Peyer's patch (tissue), 4 donors: ENCODE measurements at regions not wholly inside any gene's neighbourhood (a gene's known extent, or its start where the extent isn't known, plus 50 kb on each side); places are given as distances from the start of the nearest gene placed in this dataset.

Source experiments
- CTCF ChIP-seq, 6 experiments: fragments of 450-650 bp in 4 of 6; fragments of 200-600 bp in 2 of 6; sonication (generic) in 1 of 6; IDR thresholded peaks; one replicate each; pipeline ENCODE4 v1.5.1; 2017 to 2019; ENCODE audit warnings: antibody characterized with exemption in 6 of 6, mild to moderate bottlenecking in 3 of 6, moderate library complexity in 1 of 6
- POLR2A ChIP-seq, 2 donors: fragments of 450-650 bp; IDR thresholded peaks; one replicate each; pipeline ENCODE4 v1.5.1; 2017; ENCODE audit warnings: antibody characterized with exemption in 2 of 2, mild to moderate bottlenecking in 2 of 2, moderate library complexity in 2 of 2

DNA sequence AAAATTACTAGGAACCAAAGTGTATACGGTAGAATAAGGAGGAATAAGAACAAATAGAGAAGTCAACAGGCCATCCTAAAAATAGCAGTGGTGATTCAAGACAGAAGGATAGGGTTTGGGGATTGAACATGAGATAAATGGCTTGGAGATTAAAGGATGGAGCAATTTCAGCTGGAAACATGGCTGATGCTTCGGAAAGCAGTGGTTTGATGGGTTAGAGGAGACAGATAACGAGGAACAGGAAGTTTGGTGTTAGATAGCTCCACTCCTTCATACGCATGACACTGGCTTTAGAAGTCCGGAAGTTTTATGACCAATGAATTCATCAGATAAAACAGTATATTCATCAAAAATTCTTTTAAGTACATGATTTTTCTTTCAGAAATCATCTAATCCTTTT is 70.8 kb upstream of the GALNTL6 start:
- TF ChIP-seq CTCF (IDR thresholded peaks at IDR 0.05): no peak
- TF ChIP-seq POLR2A (IDR thresholded peaks at IDR 0.05): no peak
